ENCODE measurements at regions not wholly inside any gene's neighbourhood (a gene's known extent, or its start where the extent isn't known, plus 50 kb on each side); places are given as distances from the start of the nearest gene placed in this dataset.

DNA sequence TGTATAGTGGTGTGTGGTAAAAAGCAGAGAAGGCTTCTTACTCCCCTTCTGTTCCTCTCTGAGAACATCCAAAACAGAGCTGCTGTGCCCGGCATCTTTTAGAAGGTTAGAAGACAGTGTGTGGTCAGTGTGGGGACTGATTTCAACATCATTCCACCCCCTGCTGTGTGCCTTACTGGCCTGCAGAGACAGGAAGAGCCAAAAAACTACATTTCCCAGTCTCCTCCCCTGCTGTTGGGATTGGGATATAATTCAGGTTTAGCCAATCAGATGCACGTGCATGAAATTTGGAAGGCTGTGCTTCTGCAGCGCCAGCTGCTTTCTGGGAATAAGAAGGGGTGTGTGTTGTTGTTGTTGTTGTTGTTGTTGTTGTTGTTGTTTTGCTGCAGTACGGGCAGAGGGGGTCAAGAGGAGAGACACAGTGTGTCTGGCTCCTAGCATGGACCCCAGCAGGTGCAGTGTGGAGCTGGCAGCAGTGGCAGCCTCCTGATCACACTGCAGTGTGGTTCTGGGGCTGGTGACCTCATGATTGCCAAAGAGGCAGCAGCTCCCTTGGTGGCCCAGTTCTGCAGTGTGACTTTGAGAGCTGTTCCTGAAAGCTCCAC, 74.7 kb downstream of the MRPL14 start:
- intact Hi-C loops (cut with DNase I) = no loop called here
- Histone ChIP-seq H3K36me3 (no peaks in the 10 kb centered on the region), H3K27ac (no peak overlapping the region), H3K4me3 (no peak overlapping the region), H3K9me3 (no peaks in the 10 kb centered on the region), H3K27me3 (replicated peaks; ENCODE audit: insufficient read depth) (no peaks in the 10 kb centered on the region), H3K4me1 (replicated peaks) (peaks cover 8% of the 10 kb centered on the region)
- TF ChIP-seq POLR2AphosphoS5 (IDR thresholded peaks at IDR 0.05) = no peak
- TF ChIP-seq, protein P1, sequence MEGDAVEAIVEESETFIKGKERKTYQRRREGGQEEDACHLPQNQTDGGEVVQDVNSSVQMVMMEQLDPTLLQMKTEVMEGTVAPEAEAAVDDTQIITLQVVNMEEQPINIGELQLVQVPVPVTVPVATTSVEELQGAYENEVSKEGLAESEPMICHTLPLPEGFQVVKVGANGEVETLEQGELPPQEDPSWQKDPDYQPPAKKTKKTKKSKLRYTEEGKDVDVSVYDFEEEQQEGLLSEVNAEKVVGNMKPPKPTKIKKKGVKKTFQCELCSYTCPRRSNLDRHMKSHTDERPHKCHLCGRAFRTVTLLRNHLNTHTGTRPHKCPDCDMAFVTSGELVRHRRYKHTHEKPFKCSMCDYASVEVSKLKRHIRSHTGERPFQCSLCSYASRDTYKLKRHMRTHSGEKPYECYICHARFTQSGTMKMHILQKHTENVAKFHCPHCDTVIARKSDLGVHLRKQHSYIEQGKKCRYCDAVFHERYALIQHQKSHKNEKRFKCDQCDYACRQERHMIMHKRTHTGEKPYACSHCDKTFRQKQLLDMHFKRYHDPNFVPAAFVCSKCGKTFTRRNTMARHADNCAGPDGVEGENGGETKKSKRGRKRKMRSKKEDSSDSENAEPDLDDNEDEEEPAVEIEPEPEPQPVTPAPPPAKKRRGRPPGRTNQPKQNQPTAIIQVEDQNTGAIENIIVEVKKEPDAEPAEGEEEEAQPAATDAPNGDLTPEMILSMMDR (IDR thresholded peaks at IDR 0.05) = peak in 2 of 4 experiments; percentile 8 to 21
- WGBS = 67% methylated on average over 4 of the region's 4 CpGs
- DNase-seq (ENCODE audit: low spot score) = no peak

DNA sequence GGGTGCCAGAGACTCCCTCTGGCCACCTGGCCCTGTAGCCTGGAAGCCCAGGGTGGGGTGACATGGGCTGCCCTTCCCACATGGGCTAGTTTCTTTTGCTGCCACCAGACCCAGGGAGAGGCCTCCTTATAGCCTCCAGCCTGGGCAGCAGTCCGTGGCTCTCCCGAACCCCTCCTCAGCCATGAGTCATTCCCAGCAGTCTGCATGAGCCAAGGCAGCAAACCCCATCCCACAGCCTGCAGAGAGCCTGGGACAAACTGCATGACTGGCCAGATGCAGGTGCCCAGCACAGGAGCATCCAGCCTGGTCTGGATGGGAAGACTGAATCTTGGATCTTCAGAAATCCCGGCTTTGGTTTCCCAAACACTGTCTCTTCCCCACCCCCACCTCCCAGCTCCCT, 75.7 kb downstream of the MRPL14 start:
- intact Hi-C loops (cut with DNase I) = no loop called here
- Histone ChIP-seq H3K27ac (peak overlapping the region in 1 of 2 donors; percentile 68), H3K4me1 (replicated peaks) (peaks cover 8% of the 10 kb centered on the region), H3K27me3 (replicated peaks; ENCODE audit: insufficient read depth) (no peaks in the 10 kb centered on the region), H3K36me3 (no peaks in the 10 kb centered on the region), H3K4me3 (no peak overlapping the region), H3K9me3 (no peaks in the 10 kb centered on the region)
- WGBS = 39% methylated on average over 3 of the region's 3 CpGs
- TF ChIP-seq POLR2AphosphoS5 (IDR thresholded peaks at IDR 0.05) (no peak), POLR2A (IDR thresholded peaks at IDR 0.05) (no peak)
- TF ChIP-seq, protein P1 (IDR thresholded peaks at IDR 0.05) = no peak
- no peak for DNase-seq (ENCODE audit: low spot score)

GRCh38 chr6:44050872-44051505, 76.3 kb downstream of the MRPL14 start:
- Histone ChIP-seq H3K27me3 (replicated peaks; ENCODE audit: insufficient read depth) (no peaks in the 10 kb centered on the region), H3K4me3 (no peak overlapping the region), H3K36me3 (no peaks in the 10 kb centered on the region), H3K9me3 (no peaks in the 10 kb centered on the region), H3K27ac (peak overlapping the region; percentile 44 to 68), H3K4me1 (replicated peaks) (peaks cover 8% of the 10 kb centered on the region)
- no peak for DNase-seq (ENCODE audit: low spot score)
- WGBS = 53% methylated on average over 7 of the region's 7 CpGs
- intact Hi-C loops (cut with DNase I) = no loop called here
- TF ChIP-seq POLR2A (IDR thresholded peaks at IDR 0.05) (no peak), POLR2AphosphoS5 (IDR thresholded peaks at IDR 0.05) (no peak)
- TF ChIP-seq, protein P1 (IDR thresholded peaks at IDR 0.05) = no peak

DNA sequence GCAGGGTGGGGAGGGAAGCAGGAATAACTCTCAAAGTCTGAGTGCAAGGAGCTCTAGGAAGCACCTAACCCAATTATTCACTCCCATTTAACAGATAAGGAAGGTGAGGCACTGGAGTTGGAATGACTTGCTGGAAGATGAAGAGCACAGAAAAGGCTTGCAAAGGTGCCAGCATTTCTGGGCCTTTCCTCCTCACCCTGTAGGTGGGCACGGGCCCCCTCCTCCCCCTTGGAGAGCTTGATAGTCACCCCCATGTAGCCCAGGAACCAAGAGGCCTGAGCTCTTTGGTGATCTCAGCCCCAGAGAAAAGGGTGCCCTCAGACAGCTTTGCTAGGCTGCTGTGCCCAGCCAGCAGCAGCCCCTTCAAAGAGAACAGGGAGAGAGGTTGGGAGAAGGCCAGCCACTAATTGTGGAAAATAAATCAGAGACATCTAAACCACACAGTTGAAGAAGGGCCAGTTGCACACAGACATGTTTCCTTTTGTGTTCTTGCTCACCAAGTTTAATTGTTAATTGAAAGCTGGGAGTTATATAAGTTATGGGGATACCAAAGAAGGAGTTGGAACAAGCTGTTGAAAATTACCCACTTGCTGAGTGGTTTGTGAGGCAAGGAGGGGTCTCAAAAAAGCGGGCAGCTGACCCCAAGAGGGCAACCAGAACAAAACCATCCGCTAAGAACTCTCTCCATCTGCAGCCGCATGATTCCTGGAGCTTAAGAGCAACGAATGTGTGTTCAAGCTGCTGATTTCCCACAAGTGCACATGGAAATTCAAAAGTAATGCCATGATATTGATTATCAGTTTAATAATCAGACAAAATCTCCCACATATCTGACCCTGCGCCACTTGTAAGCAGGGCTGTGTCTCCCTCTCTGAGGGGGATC, 77.0 kb downstream of the MRPL14 start:
- intact Hi-C loops (cut with DNase I) = no loop called here
- no peaks in the 10 kb centered on the region for H3K36me3 ChIP-seq
- peak overlapping the region; percentile 44 to 68 for H3K27ac ChIP-seq
- H3K4me3 ChIP-seq = no peak overlapping the region
- TF ChIP-seq POLR2AphosphoS5 (IDR thresholded peaks at IDR 0.05) = no peak
- TF ChIP-seq POLR2A (IDR thresholded peaks at IDR 0.05) = no peak
- TF ChIP-seq, protein P1 (IDR thresholded peaks at IDR 0.05) = no peak
- no peaks in the 10 kb centered on the region for H3K27me3 ChIP-seq (replicated peaks; ENCODE audit: insufficient read depth)
- no peak for DNase-seq (ENCODE audit: low spot score)
- peaks cover 8% of the 10 kb centered on the region for H3K4me1 ChIP-seq (replicated peaks)
- H3K9me3 ChIP-seq = no peaks in the 10 kb centered on the region
- 27% methylated on average over 6 of the region's 6 CpGs for WGBS

All from prostate gland (tissue), 2 donors.